ENCODE measurements at regions not wholly inside any gene's neighbourhood (a gene's known extent, or its start where the extent isn't known, plus 50 kb on each side); places are given as distances from the start of the nearest gene placed in this dataset.

GRCh38 chr2:138123741-138124140, 159.5 kb downstream of the HNMT start:
- DNase-seq (no peak), ATAC-seq (no peak)
- no peaks in the 10 kb centered on the region for H3K27me3 Mint-ChIP-seq
- no peaks in the 10 kb centered on the region for H3K4me1 Mint-ChIP-seq (ENCODE audit: low read depth)
- no peaks in the 10 kb centered on the region for H3K36me3 Mint-ChIP-seq (ENCODE audit: low read depth)
- ChIA-PET CTCF (no interaction called here), POLR2A (no interaction called here)
- H3K4me3 Mint-ChIP-seq: no peak overlapping the region
- TF ChIP-seq, protein P1, sequence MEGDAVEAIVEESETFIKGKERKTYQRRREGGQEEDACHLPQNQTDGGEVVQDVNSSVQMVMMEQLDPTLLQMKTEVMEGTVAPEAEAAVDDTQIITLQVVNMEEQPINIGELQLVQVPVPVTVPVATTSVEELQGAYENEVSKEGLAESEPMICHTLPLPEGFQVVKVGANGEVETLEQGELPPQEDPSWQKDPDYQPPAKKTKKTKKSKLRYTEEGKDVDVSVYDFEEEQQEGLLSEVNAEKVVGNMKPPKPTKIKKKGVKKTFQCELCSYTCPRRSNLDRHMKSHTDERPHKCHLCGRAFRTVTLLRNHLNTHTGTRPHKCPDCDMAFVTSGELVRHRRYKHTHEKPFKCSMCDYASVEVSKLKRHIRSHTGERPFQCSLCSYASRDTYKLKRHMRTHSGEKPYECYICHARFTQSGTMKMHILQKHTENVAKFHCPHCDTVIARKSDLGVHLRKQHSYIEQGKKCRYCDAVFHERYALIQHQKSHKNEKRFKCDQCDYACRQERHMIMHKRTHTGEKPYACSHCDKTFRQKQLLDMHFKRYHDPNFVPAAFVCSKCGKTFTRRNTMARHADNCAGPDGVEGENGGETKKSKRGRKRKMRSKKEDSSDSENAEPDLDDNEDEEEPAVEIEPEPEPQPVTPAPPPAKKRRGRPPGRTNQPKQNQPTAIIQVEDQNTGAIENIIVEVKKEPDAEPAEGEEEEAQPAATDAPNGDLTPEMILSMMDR (IDR thresholded peaks at IDR 0.05): no peak
- intact Hi-C loops (cut with micrococcal nuclease): no loop called here
- no peak overlapping the region for H3K27ac Mint-ChIP-seq
- H3K9me3 Mint-ChIP-seq: no peaks in the 10 kb centered on the region

DNA sequence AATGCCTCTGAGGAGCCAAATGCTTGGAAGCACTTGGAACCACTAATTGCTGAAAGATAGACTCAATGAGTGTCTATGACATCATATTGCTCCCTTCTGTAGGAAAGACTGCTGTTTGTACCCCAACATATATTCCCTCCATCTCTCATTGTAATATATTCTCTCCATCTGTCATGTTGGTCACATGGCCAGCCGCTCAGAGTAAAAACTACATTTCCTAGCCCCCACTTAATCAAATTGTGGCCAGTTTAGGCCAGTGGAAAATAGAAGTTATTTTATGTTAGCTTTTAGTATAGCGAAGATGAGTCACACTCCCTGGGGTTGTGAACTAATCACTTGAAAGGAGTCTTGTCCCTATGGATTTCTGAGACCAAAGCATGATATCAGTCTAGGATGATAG, 160.2 kb downstream of the HNMT start:
- ATAC-seq (no peak), DNase-seq (no peak)
- no peaks in the 10 kb centered on the region for H3K9me3 Mint-ChIP-seq
- TF ChIP-seq, protein P1 (IDR thresholded peaks at IDR 0.05): no peak
- H3K27ac Mint-ChIP-seq: no peak overlapping the region
- H3K36me3 Mint-ChIP-seq (ENCODE audit: low read depth): no peaks in the 10 kb centered on the region
- H3K4me1 Mint-ChIP-seq (ENCODE audit: low read depth): no peaks in the 10 kb centered on the region
- intact Hi-C loops (cut with micrococcal nuclease): no loop called here
- H3K4me3 Mint-ChIP-seq: no peak overlapping the region
- POLR2A ChIA-PET: no interaction called here
- no peaks in the 10 kb centered on the region for H3K27me3 Mint-ChIP-seq
- CTCF ChIA-PET: no interaction called here

DNA sequence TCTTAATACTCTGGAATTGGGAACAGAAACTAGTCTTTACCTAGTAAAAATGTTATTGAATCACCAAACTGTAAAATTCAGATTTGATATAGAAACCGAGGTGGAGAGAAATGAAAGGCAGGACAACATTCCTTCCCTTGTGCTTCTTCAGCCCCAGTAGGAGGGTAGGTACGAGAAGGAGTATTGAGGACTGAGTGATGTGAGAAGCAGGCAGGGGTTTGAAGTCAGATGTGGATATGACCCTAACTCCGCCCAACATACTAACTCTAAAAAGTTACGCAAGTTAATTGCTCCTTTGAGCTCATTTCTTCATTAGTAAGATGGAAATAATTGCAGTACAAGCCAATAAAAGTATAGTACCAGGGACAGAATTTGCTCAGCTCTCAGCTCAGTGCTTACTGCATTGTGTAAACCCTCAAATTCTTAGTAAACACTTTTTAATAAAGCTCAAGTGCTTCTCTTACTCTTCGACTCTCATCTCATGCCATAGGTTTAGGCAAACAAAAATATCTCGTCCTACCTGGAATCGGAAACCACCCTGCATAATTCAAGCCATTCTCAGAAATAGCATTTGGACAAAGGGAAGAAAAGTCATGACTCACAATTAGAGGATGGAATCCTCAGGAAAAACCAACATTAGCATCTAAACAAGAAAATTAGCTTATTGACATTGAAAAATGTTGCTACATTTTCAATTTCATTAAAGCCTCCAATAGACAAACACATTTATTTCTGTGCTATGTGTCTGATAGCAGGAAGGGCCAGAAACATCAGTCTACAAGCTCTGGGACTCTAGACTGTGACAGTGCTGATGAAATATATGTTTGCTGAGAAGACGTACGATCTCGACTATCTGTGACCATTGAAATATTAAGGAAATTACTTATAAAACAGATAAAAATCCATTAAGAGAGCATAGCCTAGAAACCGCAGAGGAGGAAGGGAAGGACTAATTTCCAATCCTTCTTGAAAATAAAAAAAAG, 161.3 kb downstream of the HNMT start:
- TF ChIP-seq, protein P1 (IDR thresholded peaks at IDR 0.05): no peak
- Mint-ChIP-seq H3K36me3 (ENCODE audit: low read depth) (no peaks in the 10 kb centered on the region), H3K27me3 (no peaks in the 10 kb centered on the region), H3K4me3 (no peak overlapping the region), H3K27ac (no peak overlapping the region), H3K9me3 (no peaks in the 10 kb centered on the region), H3K4me1 (ENCODE audit: low read depth) (no peaks in the 10 kb centered on the region)
- ChIA-PET POLR2A (interaction anchor here (0.6 kb wide), 1 partner anchor 1132 kb away, joined by 3 read pairs; no protein-coding TSS in a partner anchor), CTCF (no interaction called here)
- intact Hi-C loops (cut with micrococcal nuclease): no loop called here
- ATAC-seq (no peak), DNase-seq (no peak)

GRCh38 chr2:138132108-138132507, 167.8 kb downstream of the HNMT start:
- Mint-ChIP-seq H3K36me3 (ENCODE audit: low read depth) (no peaks in the 10 kb centered on the region), H3K9me3 (peaks cover 2% of the 10 kb centered on the region), H3K4me1 (ENCODE audit: low read depth) (no peaks in the 10 kb centered on the region), H3K4me3 (no peak overlapping the region), H3K27ac (no peak overlapping the region), H3K27me3 (no peaks in the 10 kb centered on the region)
- no peak for DNase-seq
- TF ChIP-seq, protein P1 (IDR thresholded peaks at IDR 0.05): no peak
- CTCF ChIA-PET: interaction anchor here (0.6 kb wide), 1 partner anchor 704 kb away, joined by 3 read pairs; no protein-coding TSS in a partner anchor
- POLR2A ChIA-PET: no interaction called here
- no peak for ATAC-seq
- intact Hi-C loops (cut with micrococcal nuclease): no loop called here

GRCh38 chr2:138137949-138138348, 173.7 kb downstream of the HNMT start:
- TF ChIP-seq, protein P1 (IDR thresholded peaks at IDR 0.05): no peak
- no peak overlapping the region for H3K27ac Mint-ChIP-seq
- intact Hi-C loops (cut with micrococcal nuclease): no loop called here
- DNase-seq (no peak), ATAC-seq (no peak)
- H3K4me3 Mint-ChIP-seq: no peak overlapping the region
- POLR2A ChIA-PET: no interaction called here
- H3K27me3 Mint-ChIP-seq: no peaks in the 10 kb centered on the region
- no peaks in the 10 kb centered on the region for H3K4me1 Mint-ChIP-seq (ENCODE audit: low read depth)
- H3K9me3 Mint-ChIP-seq: no peaks in the 10 kb centered on the region
- CTCF ChIA-PET: no interaction called here
- H3K36me3 Mint-ChIP-seq (ENCODE audit: low read depth): no peaks in the 10 kb centered on the region
